Nephron (organoid): ENCODE measurements at regions not wholly inside any gene's neighbourhood (a gene's known extent, or its start where the extent isn't known, plus 50 kb on each side); places are given as distances from the start of the nearest gene placed in this dataset.

ENCODE experiments used
- H3K27ac Mint-ChIP-seq, 3 experiments: 2 replicates each; pipeline ENCODE4 v1.8.0; 2020; ENCODE audit warnings: mixed read lengths in 3 of 3, mild to moderate bottlenecking in 2 of 3, moderate library complexity in 1 of 3
- H3K27me3 Mint-ChIP-seq: 2 replicates; pipeline ENCODE4 v1.8.0; 2021; ENCODE audit warnings: low read depth, mild to moderate bottlenecking, moderate library complexity, mixed read lengths
- H3K36me3 Mint-ChIP-seq: 2 replicates; pipeline ENCODE4 v1.8.0; 2020; ENCODE audit warnings: low read depth, mixed read lengths
- H3K4me1 Mint-ChIP-seq: 2 replicates; pipeline ENCODE4 v1.8.0; 2020; ENCODE audit warnings: mixed read lengths
- H3K4me3 Mint-ChIP-seq, 3 experiments: 2 replicates each; pipeline ENCODE4 v1.8.0; 2020; ENCODE audit warnings: mild to moderate bottlenecking in 3 of 3, mixed read lengths in 3 of 3, moderate library complexity in 2 of 3
- H3K9me3 Mint-ChIP-seq: 2 replicates; pipeline ENCODE4 v1.8.0; 2020; ENCODE audit warnings: mixed read lengths
- TF ChIP-seq, protein P1 (sequence below), 3 experiments: fragments of 200-600 bp; sonication (generic); IDR thresholded peaks; one replicate each; pipeline ENCODE4 v1.5.0; 2021; ENCODE audit warnings: antibody characterized with exemption in 3 of 3; ENCODE audit not compliant: unreplicated experiment in 3 of 3

DNA sequence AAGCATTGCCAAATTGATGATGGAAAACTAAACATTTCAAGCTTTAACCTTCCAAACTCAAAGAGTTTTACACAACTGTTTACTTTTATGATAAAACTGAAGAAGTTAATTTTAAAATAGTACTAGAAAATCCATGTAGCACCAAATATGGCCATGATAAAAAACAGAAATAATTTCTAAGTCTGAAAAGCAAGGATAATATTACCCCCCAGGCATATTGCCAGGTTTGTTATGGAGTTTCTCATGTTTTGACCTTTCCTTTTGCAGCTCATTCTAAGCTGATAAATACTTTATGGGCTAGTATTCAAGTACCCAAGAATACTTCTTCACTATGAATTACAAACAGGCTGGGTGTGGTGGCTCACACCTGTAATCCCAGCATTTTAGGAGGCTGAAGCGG lies 209.9 kb upstream of the ZFP64 start:
- Mint-ChIP-seq H3K27me3 (peaks cover 18% of the 10 kb centered on the region), H3K4me3 (no peak overlapping the region), H3K4me1 (no peaks in the 10 kb centered on the region), H3K36me3 (no peaks in the 10 kb centered on the region), H3K9me3 (no peaks in the 10 kb centered on the region), H3K27ac (peak overlapping the region in 2 of 3 experiments; percentile 59 to 66)
- TF ChIP-seq, protein P1, sequence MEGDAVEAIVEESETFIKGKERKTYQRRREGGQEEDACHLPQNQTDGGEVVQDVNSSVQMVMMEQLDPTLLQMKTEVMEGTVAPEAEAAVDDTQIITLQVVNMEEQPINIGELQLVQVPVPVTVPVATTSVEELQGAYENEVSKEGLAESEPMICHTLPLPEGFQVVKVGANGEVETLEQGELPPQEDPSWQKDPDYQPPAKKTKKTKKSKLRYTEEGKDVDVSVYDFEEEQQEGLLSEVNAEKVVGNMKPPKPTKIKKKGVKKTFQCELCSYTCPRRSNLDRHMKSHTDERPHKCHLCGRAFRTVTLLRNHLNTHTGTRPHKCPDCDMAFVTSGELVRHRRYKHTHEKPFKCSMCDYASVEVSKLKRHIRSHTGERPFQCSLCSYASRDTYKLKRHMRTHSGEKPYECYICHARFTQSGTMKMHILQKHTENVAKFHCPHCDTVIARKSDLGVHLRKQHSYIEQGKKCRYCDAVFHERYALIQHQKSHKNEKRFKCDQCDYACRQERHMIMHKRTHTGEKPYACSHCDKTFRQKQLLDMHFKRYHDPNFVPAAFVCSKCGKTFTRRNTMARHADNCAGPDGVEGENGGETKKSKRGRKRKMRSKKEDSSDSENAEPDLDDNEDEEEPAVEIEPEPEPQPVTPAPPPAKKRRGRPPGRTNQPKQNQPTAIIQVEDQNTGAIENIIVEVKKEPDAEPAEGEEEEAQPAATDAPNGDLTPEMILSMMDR (IDR thresholded peaks at IDR 0.05; ENCODE audit: unreplicated experiment in 3 of 3) = no peak

GRCh38 chr20:52399352-52399751 lies 207.8 kb upstream of the ZFP64 start:
- no peaks in the 10 kb centered on the region for H3K4me1 Mint-ChIP-seq
- no peak overlapping the region for H3K4me3 Mint-ChIP-seq
- H3K36me3 Mint-ChIP-seq = no peaks in the 10 kb centered on the region
- peaks cover 18% of the 10 kb centered on the region for H3K27me3 Mint-ChIP-seq
- H3K9me3 Mint-ChIP-seq = no peaks in the 10 kb centered on the region
- no peak overlapping the region for H3K27ac Mint-ChIP-seq
- TF ChIP-seq, protein P1 (IDR thresholded peaks at IDR 0.05; ENCODE audit: unreplicated experiment in 3 of 3) = no peak

DNA sequence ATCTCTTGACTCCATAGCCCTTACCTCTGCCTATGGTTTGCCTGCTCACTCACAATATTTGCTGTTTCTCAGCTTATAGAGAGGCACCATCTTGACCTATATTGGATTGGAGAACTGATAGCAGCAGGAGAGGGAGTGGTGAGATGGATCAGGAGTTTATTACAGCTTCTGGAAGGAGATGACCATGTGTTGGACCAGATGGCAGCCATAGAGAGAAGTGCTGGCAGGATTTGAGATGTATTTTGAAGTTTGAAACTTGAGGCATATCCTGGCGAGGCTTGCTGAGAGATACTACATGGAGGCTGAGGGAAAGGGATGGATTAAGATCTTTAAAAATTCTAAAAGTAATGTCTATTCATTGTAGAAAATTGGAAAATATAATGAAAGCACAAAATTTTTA lies 198.0 kb upstream of the ZFP64 start:
- H3K27ac Mint-ChIP-seq = no peak overlapping the region
- H3K27me3 Mint-ChIP-seq = no peaks in the 10 kb centered on the region
- no peaks in the 10 kb centered on the region for H3K36me3 Mint-ChIP-seq
- no peaks in the 10 kb centered on the region for H3K9me3 Mint-ChIP-seq
- no peak overlapping the region for H3K4me3 Mint-ChIP-seq
- TF ChIP-seq, protein P1 (IDR thresholded peaks at IDR 0.05; ENCODE audit: unreplicated experiment in 3 of 3) = no peak
- H3K4me1 Mint-ChIP-seq = no peaks in the 10 kb centered on the region

DNA sequence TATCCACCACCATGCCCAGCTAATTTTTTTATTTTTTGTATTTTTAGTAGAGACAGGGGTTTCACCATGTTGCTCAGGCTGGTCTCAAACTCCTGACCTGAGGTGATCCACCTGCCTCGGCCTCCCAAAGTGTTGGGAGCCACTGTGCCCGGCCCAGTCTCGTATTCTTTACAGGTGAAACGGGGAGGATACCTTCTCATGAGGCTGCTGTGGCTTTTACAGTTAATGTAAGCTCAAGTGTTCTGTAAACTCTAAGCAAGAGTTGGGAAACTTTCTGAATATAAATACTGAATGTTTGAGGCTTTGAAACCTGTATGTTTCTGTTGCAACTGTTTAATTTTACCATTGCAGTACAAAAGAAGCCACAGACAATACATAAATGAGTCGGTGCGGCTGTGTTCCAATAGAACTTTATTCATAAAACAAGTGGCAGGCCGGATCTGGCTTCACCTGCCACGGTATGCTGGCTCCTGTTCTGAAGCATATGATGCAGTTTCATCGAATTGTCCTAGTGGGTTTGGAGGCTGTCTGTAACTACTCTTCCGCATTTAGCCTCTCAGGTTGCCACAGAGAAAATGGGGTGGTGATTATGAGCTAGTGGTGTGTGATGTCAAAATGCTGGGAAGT lies 192.5 kb upstream of the ZFP64 start:
- Mint-ChIP-seq H3K9me3 (no peaks in the 10 kb centered on the region), H3K36me3 (no peaks in the 10 kb centered on the region), H3K4me3 (no peak overlapping the region), H3K27ac (no peak overlapping the region), H3K27me3 (no peaks in the 10 kb centered on the region), H3K4me1 (peaks cover 5% of the 10 kb centered on the region)
- TF ChIP-seq, protein P1 (IDR thresholded peaks at IDR 0.05; ENCODE audit: unreplicated experiment in 3 of 3) = no peak

GRCh38 chr20:52382933-52383332 lies 191.4 kb upstream of the ZFP64 start:
- H3K4me1 Mint-ChIP-seq = peaks cover 5% of the 10 kb centered on the region
- H3K27ac Mint-ChIP-seq = peak overlapping the region in 1 of 3 experiments; percentile 2

More at GRCh38 chr20:52382933-52383332, 191.4 kb upstream of the ZFP64 start:
- TF ChIP-seq, protein P1 (IDR thresholded peaks at IDR 0.05; ENCODE audit: unreplicated experiment in 3 of 3) = no peak
- Mint-ChIP-seq H3K4me3 (no peak overlapping the region), H3K27me3 (no peaks in the 10 kb centered on the region), H3K36me3 (no peaks in the 10 kb centered on the region), H3K9me3 (no peaks in the 10 kb centered on the region)
